ENCODE measurements at regions not wholly inside any gene's neighbourhood (a gene's known extent, or its start where the extent isn't known, plus 50 kb on each side); places are given as distances from the start of the nearest gene placed in this dataset.

GRCh38 chr2:145623136-145623535 is 1103.2 kb upstream of the ZEB2 start:
- TF ChIP-seq CTCF (IDR thresholded peaks at IDR 0.05), result no peak
- no peak for TF ChIP-seq POLR2A (IDR thresholded peaks at IDR 0.05)

Data from sigmoid colon (tissue), 3 donors.